ENCODE measurements at regions not wholly inside any gene's neighbourhood (a gene's known extent, or its start where the extent isn't known, plus 50 kb on each side); places are given as distances from the start of the nearest gene placed in this dataset.
"Not testable (repeated sequence)": the region's sequence is repeated elsewhere in the genome, so short reads cannot be mapped to it uniquely, and the experiment has no call there.

DNA sequence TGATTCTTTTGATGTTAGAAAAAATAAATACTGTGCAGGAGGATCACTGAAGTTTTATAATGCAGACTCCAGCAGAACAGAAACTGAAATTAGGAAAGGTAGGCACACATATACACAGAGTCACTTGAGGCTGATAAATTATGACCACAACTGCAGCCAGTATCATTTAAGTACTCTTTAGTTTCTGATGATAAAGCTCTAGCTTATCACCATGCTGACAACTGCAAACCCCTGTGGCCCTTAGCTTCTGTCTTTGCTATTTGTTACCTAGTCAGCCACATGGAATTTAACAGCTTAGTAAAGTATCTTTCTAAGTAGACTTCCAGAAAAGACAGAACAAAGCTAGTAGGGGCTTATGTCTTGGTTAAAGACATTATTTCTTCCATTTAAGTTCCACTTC lies 734.8 kb upstream of the CDH6 start:
- DNase-seq (no peak), ATAC-seq (ENCODE audit: poor library complexity) (no peak)
- Histone ChIP-seq H3K4me1 (ENCODE audit: insufficient read depth, low read length) (no peaks in the 10 kb centered on the region), H3K36me3 (ENCODE audit: insufficient read depth, low read length) (no peaks in the 10 kb centered on the region), H3K27me3 (ENCODE audit: control insufficient read depth in 1 of 2, insufficient read depth in 2 of 2, low read length in 2 of 2) (no peaks in the 10 kb centered on the region), H3K27ac (ENCODE audit: low read depth in 1 of 2, low read length in 2 of 2) (no peak overlapping the region), H3K4me3 (ENCODE audit: low read length) (no peak overlapping the region), H3K9me3 (ENCODE audit: control insufficient read depth in 1 of 2, insufficient read depth in 1 of 2, low read length in 2 of 2) (peaks cover 0 to 7% of the 10 kb centered on the region in 2 experiments)
- Mint-ChIP-seq H3K27me3 (no peaks in the 10 kb centered on the region), H3K4me1 (ENCODE audit: low read depth) (no peaks in the 10 kb centered on the region), H3K36me3 (ENCODE audit: low read depth) (no peaks in the 10 kb centered on the region), H3K4me3 (no peak overlapping the region), H3K9me3 (peaks cover 14% of the 10 kb centered on the region), H3K27ac (no peak overlapping the region)
- TF ChIP-seq, protein P1, sequence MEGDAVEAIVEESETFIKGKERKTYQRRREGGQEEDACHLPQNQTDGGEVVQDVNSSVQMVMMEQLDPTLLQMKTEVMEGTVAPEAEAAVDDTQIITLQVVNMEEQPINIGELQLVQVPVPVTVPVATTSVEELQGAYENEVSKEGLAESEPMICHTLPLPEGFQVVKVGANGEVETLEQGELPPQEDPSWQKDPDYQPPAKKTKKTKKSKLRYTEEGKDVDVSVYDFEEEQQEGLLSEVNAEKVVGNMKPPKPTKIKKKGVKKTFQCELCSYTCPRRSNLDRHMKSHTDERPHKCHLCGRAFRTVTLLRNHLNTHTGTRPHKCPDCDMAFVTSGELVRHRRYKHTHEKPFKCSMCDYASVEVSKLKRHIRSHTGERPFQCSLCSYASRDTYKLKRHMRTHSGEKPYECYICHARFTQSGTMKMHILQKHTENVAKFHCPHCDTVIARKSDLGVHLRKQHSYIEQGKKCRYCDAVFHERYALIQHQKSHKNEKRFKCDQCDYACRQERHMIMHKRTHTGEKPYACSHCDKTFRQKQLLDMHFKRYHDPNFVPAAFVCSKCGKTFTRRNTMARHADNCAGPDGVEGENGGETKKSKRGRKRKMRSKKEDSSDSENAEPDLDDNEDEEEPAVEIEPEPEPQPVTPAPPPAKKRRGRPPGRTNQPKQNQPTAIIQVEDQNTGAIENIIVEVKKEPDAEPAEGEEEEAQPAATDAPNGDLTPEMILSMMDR (IDR thresholded peaks at IDR 0.05): no peak
- ChIA-PET POLR2A (no interaction called here), CTCF (interaction anchor here (0.6 kb wide), 1 partner anchor 12 kb away, joined by 6 read pairs; no protein-coding TSS in a partner anchor)
- intact Hi-C loops (cut with DNase I, micrococcal nuclease): no loop called here

DNA sequence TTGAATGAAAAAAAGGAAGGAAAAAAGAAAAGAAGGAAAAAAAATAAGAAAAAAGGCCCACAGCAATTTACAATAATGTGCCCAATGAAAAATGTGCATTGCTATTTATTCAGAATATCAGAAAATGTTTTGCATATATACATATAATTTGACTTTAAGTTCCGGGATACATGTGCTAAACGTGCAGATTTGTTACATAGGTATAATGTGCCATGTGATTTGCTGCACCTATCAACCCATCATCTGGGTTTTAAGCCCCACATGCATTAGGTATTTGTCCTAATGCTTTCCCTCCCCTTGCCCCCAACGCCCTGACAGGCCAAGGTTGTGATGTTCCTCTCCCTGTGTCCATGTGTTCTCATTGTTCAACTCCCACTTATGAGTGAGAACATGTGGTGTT lies 738.0 kb upstream of the CDH6 start:
- H3K4me3 Mint-ChIP-seq; intact Hi-C loops (cut with DNase I, micrococcal nuclease); POLR2A ChIA-PET; CTCF ChIA-PET; H3K27ac Mint-ChIP-seq; H3K36me3 ChIP-seq (ENCODE audit: insufficient read depth, low read length); H3K27me3 ChIP-seq (ENCODE audit: control insufficient read depth in 1 of 2, insufficient read depth in 2 of 2, low read length in 2 of 2); H3K9me3 ChIP-seq (ENCODE audit: control insufficient read depth in 1 of 2, insufficient read depth in 1 of 2, low read length in 2 of 2); H3K36me3 Mint-ChIP-seq (ENCODE audit: low read depth); H3K4me3 ChIP-seq (ENCODE audit: low read length); H3K27me3 Mint-ChIP-seq; ATAC-seq (ENCODE audit: poor library complexity); H3K27ac ChIP-seq (ENCODE audit: low read depth in 1 of 2, low read length in 2 of 2); H3K4me1 ChIP-seq (ENCODE audit: insufficient read depth, low read length); DNase-seq; H3K4me1 Mint-ChIP-seq (ENCODE audit: low read depth): not testable (repeated sequence)
- H3K9me3 Mint-ChIP-seq: peaks cover 11% of the 10 kb centered on the region

DNA sequence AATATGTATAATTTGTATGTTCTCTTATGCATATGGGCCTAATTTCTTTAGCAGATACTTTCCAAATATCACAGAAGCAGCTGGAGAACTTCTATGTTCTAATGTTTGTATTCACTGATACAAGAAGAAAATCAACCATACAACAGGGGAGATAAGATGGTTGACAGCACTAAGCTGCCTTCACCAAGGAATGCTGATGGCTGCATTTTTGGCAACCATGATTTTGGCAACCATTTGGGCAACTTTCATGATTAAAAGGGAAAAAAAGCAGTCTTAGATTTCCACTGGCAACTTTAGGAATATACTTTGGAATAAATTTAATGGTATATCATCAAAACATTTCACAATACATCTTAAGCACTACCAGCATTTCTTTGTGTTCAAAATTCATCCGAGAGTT lies 740.3 kb upstream of the CDH6 start:
- Histone ChIP-seq H3K27me3 (ENCODE audit: control insufficient read depth in 1 of 2, insufficient read depth in 2 of 2, low read length in 2 of 2) (no peaks in the 10 kb centered on the region), H3K9me3 (ENCODE audit: control insufficient read depth in 1 of 2, insufficient read depth in 1 of 2, low read length in 2 of 2) (peaks cover 0 to 3% of the 10 kb centered on the region in 2 experiments), H3K27ac (ENCODE audit: low read depth in 1 of 2, low read length in 2 of 2) (no peak overlapping the region), H3K36me3 (ENCODE audit: insufficient read depth, low read length) (no peaks in the 10 kb centered on the region), H3K4me3 (ENCODE audit: low read length) (no peak overlapping the region), H3K4me1 (ENCODE audit: insufficient read depth, low read length) (no peaks in the 10 kb centered on the region)
- H3K9me3 Mint-ChIP-seq: peaks cover 11% of the 10 kb centered on the region
- H3K27ac Mint-ChIP-seq: no peak overlapping the region
- ChIA-PET CTCF (no interaction called here), POLR2A (no interaction called here)
- no peak for ATAC-seq (ENCODE audit: poor library complexity)
- no peak for DNase-seq
- H3K4me1 Mint-ChIP-seq (ENCODE audit: low read depth): no peaks in the 10 kb centered on the region
- H3K4me3 Mint-ChIP-seq: no peak overlapping the region
- H3K27me3 Mint-ChIP-seq: no peaks in the 10 kb centered on the region
- no peaks in the 10 kb centered on the region for H3K36me3 Mint-ChIP-seq (ENCODE audit: low read depth)
- intact Hi-C loops (cut with DNase I, micrococcal nuclease): no loop called here
- TF ChIP-seq, protein P1 (IDR thresholded peaks at IDR 0.05): no peak

DNA sequence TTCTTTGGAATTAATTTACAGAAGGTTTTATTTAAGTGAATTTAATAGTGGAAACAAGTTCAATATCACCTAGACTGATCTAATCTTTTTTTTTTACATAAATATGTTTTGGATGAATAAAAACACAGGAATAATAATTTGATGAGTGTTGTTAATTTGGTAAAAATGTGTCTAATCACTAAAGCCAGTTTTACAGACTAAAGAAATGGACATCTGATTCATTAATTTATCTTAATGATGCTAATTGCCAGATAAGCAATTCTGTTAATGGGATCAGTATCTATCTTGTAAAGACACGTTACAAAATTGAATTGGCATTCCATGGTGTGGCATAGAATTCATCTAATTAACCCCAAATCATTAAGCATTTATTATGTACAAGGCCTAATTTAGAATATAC lies 743.3 kb upstream of the CDH6 start:
- H3K4me1 Mint-ChIP-seq (ENCODE audit: low read depth): no peaks in the 10 kb centered on the region
- TF ChIP-seq, protein P1 (IDR thresholded peaks at IDR 0.05): no peak
- ChIA-PET POLR2A (no interaction called here), CTCF (no interaction called here)
- H3K27me3 ChIP-seq (ENCODE audit: control insufficient read depth in 1 of 2, insufficient read depth in 2 of 2, low read length in 2 of 2): no peaks in the 10 kb centered on the region
- no peaks in the 10 kb centered on the region for H3K27me3 Mint-ChIP-seq
- H3K9me3 ChIP-seq (ENCODE audit: control insufficient read depth in 1 of 2, insufficient read depth in 1 of 2, low read length in 2 of 2): peaks cover 0 to 3% of the 10 kb centered on the region in 2 experiments
- H3K9me3 Mint-ChIP-seq: peaks cover 7% of the 10 kb centered on the region
- ATAC-seq (ENCODE audit: poor library complexity): no peak
- no peaks in the 10 kb centered on the region for H3K4me1 ChIP-seq (ENCODE audit: insufficient read depth, low read length)
- intact Hi-C loops (cut with DNase I, micrococcal nuclease): no loop called here
- no peak overlapping the region for H3K4me3 ChIP-seq (ENCODE audit: low read length)
- DNase-seq: no peak
- no peak overlapping the region for H3K4me3 Mint-ChIP-seq
- no peak overlapping the region for H3K27ac Mint-ChIP-seq
- H3K36me3 ChIP-seq (ENCODE audit: insufficient read depth, low read length): no peaks in the 10 kb centered on the region
- H3K27ac ChIP-seq (ENCODE audit: low read depth in 1 of 2, low read length in 2 of 2): no peak overlapping the region
- no peaks in the 10 kb centered on the region for H3K36me3 Mint-ChIP-seq (ENCODE audit: low read depth)

Measured in CD4-positive, alpha-beta T cell (primary cell).